ENCODE measurements at regions not wholly inside any gene's neighbourhood (a gene's known extent, or its start where the extent isn't known, plus 50 kb on each side); places are given as distances from the start of the nearest gene placed in this dataset.
A peak's percentile ranks its signal among the peaks of the same experiment; 100 is the strongest.

- TF ChIP-seq POLR2A (IDR thresholded peaks at IDR 0.05) (no peak), CTCF (IDR thresholded peaks at IDR 0.05) (no peak)
- no peaks in the 10 kb centered on the region for H3K9me3 ChIP-seq
- H3K4me1 ChIP-seq: no peaks in the 10 kb centered on the region
- H3K27ac ChIP-seq: no peak overlapping the region
- no peak for DNase-seq
- H3K27me3 ChIP-seq: no peaks in the 10 kb centered on the region
- H3K4me3 ChIP-seq: no peak overlapping the region
- H3K36me3 ChIP-seq: no peaks in the 10 kb centered on the region
Measured at GRCh38 chr18:75884728-75885127, 457.2 kb upstream of the SMIM21 start.

GRCh38 chr18:75880925-75881504 lies 453.5 kb upstream of the SMIM21 start:
- Histone ChIP-seq H3K4me3 (no peak overlapping the region), H3K9me3 (peaks cover 0 to 3% (median 0%) of the 10 kb centered on the region in 4 donors), H3K36me3 (no peaks in the 10 kb centered on the region), H3K4me1 (no peaks in the 10 kb centered on the region), H3K27ac (no peak overlapping the region), H3K27me3 (no peaks in the 10 kb centered on the region)
- DNase-seq: no peak
- TF ChIP-seq POLR2A (IDR thresholded peaks at IDR 0.05) (no peak), CTCF (IDR thresholded peaks at IDR 0.05) (no peak)

GRCh38 chr18:75880266-75880665 lies 452.8 kb upstream of the SMIM21 start:
- Histone ChIP-seq H3K27ac (no peak overlapping the region), H3K36me3 (no peaks in the 10 kb centered on the region), H3K4me1 (no peaks in the 10 kb centered on the region), H3K4me3 (no peak overlapping the region), H3K9me3 (peaks cover 0 to 3% (median 0%) of the 10 kb centered on the region in 4 donors), H3K27me3 (no peaks in the 10 kb centered on the region)
- TF ChIP-seq CTCF (IDR thresholded peaks at IDR 0.05) (no peak), POLR2A (IDR thresholded peaks at IDR 0.05) (no peak)
- no peak for DNase-seq

GRCh38 chr18:75879196-75879595 lies 451.7 kb upstream of the SMIM21 start:
- H3K4me3 ChIP-seq: no peak overlapping the region
- no peaks in the 10 kb centered on the region for H3K4me1 ChIP-seq
- no peaks in the 10 kb centered on the region for H3K36me3 ChIP-seq
- H3K27ac ChIP-seq: no peak overlapping the region
- DNase-seq: no peak
- H3K9me3 ChIP-seq: peaks cover 0 to 3% (median 0%) of the 10 kb centered on the region in 4 donors
- H3K27me3 ChIP-seq: no peaks in the 10 kb centered on the region
- no peak for TF ChIP-seq POLR2A (IDR thresholded peaks at IDR 0.05)
- no peak for TF ChIP-seq CTCF (IDR thresholded peaks at IDR 0.05)

GRCh38 chr18:75875559-75875958 lies 448.1 kb upstream of the SMIM21 start:
- peaks cover 0 to 3% (median 0%) of the 10 kb centered on the region in 4 donors for H3K9me3 ChIP-seq
- no peak for TF ChIP-seq POLR2A (IDR thresholded peaks at IDR 0.05)
- no peak for TF ChIP-seq CTCF (IDR thresholded peaks at IDR 0.05)
- no peak for DNase-seq
- H3K4me3 ChIP-seq: no peak overlapping the region
- peak overlapping the region in 1 of 4 donors; percentile 56 for H3K27ac ChIP-seq
- H3K36me3 ChIP-seq: no peaks in the 10 kb centered on the region
- H3K27me3 ChIP-seq: no peaks in the 10 kb centered on the region
- no peaks in the 10 kb centered on the region for H3K4me1 ChIP-seq
